B cell (primary cell): ENCODE measurements at regions not wholly inside any gene's neighbourhood (a gene's known extent, or its start where the extent isn't known, plus 50 kb on each side); places are given as distances from the start of the nearest gene placed in this dataset.

Source experiments
- ATAC-seq: fragments of 200-7000 bp; cut with Tn5 transposase; one replicate; pipeline ENCODE4 v1.10.0; 2021; ENCODE audit warnings: low read depth, mild to moderate bottlenecking, moderate number of reproducible peaks, moderate library complexity
- CTCF ChIA-PET: fragments of 350-600 bp; sonication (Branson Sonifier 250); formaldehyde crosslinking; loops from one replicate; lab custom pipeline; 2021; ENCODE audit warnings: antibody characterized with exemption, inconsistent platforms; lab: Charles Lee
- POLR2A ChIA-PET: fragments of 350-600 bp; sonication (Branson Sonifier 250); formaldehyde crosslinking; loops from one replicate; lab custom pipeline; 2021; ENCODE audit warnings: antibody characterized with exemption; lab: Charles Lee
- DNase-seq: peaks from one replicate; pipeline ENCODE4 v3.0.0; 2013
- H2AFZ ChIP-seq: 2 replicates; pipeline ENCODE4 v1.6.1; 2012; ENCODE audit warnings: mild to moderate bottlenecking, low read depth, low read length; ENCODE audit not compliant: insufficient read depth, poor library complexity, severe bottlenecking
- H3K27ac ChIP-seq, 2 donors: 1 replicate in 1 of 2; 2 replicates in 1 of 2; pipeline ENCODE4 v1.5.1; 2012 to 2013; ENCODE audit warnings: low read length in 2 of 2, mild to moderate bottlenecking in 2 of 2, moderate library complexity in 1 of 2
- H3K27me3 ChIP-seq, 4 experiments: fragments of 200-600 bp in 1 of 4; sonication (generic) in 1 of 4; replicated peaks in 1 of 4; 1 replicate in 2 of 4; 2 replicates in 2 of 4; pipeline versions ENCODE4 v1.6.1 to v1.7.0; 2013 to 2016; ENCODE audit warnings: low read length in 3 of 4, mild to moderate bottlenecking in 2 of 4, mixed read lengths in 1 of 4, moderate library complexity in 1 of 4; ENCODE audit not compliant: insufficient read depth in 4 of 4, control insufficient read depth in 3 of 4; ENCODE audit errors: control extremely low read depth in 1 of 4
- H3K36me3 ChIP-seq, 2 experiments: replicated peaks in 1 of 2; 1 replicate in 1 of 2; 2 replicates in 1 of 2; pipeline versions ENCODE4 v1.6.1 to v1.7.1; 2013; ENCODE audit warnings: low read length in 1 of 2; ENCODE audit not compliant: insufficient read depth in 2 of 2, control insufficient read depth in 1 of 2; ENCODE audit errors: control extremely low read depth in 1 of 2, extremely low read depth in 1 of 2
- H3K4me1 ChIP-seq, 2 donors: fragments of 200-600 bp in 1 of 2; sonication (generic) in 1 of 2; 1 replicate in 1 of 2; 2 replicates in 1 of 2; pipeline versions ENCODE4 v1.5.1 to v1.6.1; 2013 to 2017; ENCODE audit warnings: low read length in 2 of 2; ENCODE audit not compliant: control insufficient read depth in 2 of 2, insufficient read depth in 2 of 2
- H3K4me2 ChIP-seq: replicated peaks from 2 replicates; pipeline ENCODE3; 2012; ENCODE audit warnings: mild to moderate bottlenecking, low read depth, low read length; ENCODE audit not compliant: poor library complexity, severe bottlenecking
- H3K4me3 ChIP-seq, 5 experiments: fragments of 200-600 bp in 1 of 5; sonication (generic) in 1 of 5; 1 replicate in 3 of 5; 2 replicates in 2 of 5; pipeline versions ENCODE4 v1.5.1 to v1.7.0; 2011 to 2016; ENCODE audit warnings: low read length in 4 of 5, mild to moderate bottlenecking in 4 of 5, low read depth in 2 of 5, control low read depth in 1 of 5, moderate library complexity in 1 of 5; ENCODE audit not compliant: insufficient read depth in 1 of 5; ENCODE audit errors: control extremely low read depth in 1 of 5, extremely low read depth in 1 of 5
- H3K79me2 ChIP-seq: fragments of 200-600 bp; sonication (generic); one replicate; pipeline ENCODE4 v1.6.0; 2016; ENCODE audit warnings: low read length; ENCODE audit not compliant: control insufficient read depth, insufficient read depth
- H3K9ac ChIP-seq: fragments of 200-600 bp; sonication (generic); 2 replicates; pipeline ENCODE4 v1.6.1; 2017; ENCODE audit warnings: mild to moderate bottlenecking, low read length, moderate library complexity
- H3K9me3 ChIP-seq, 3 donors: one replicate each; pipeline versions ENCODE4 v1.6.1 to v1.7.1; 2013; ENCODE audit warnings: low read length in 2 of 3; ENCODE audit not compliant: control insufficient read depth in 2 of 3, insufficient read depth in 1 of 3; ENCODE audit errors: control extremely low read depth in 1 of 3
- H4K20me1 ChIP-seq: 2 replicates; pipeline ENCODE4 v1.6.0; 2012; ENCODE audit warnings: mild to moderate bottlenecking, low read length; ENCODE audit not compliant: insufficient read depth, control insufficient read depth, poor library complexity, severe bottlenecking
- H3K27ac Mint-ChIP-seq: one replicate; pipeline ENCODE4 v1.8.0; 2021; ENCODE audit warnings: mixed read lengths
- H3K27me3 Mint-ChIP-seq: one replicate; pipeline ENCODE4 v1.8.0; 2021; ENCODE audit warnings: mixed read lengths
- H3K4me1 Mint-ChIP-seq: one replicate; pipeline ENCODE4 v1.8.0; 2021; ENCODE audit warnings: mixed read lengths
- H3K4me3 Mint-ChIP-seq: one replicate; pipeline ENCODE4 v1.8.0; 2021; ENCODE audit warnings: mixed read lengths
- H3K9me3 Mint-ChIP-seq: one replicate; pipeline ENCODE4 v1.8.0; 2022; ENCODE audit warnings: mixed read lengths; ENCODE audit not compliant: insufficient read depth
- CTCF ChIP-seq: fragments of 200-600 bp; IDR thresholded peaks from one replicate; pipeline ENCODE4 v1.8.0; 2022; ENCODE audit warnings: antibody characterized with exemption, mild to moderate bottlenecking
- EZH2 ChIP-seq: IDR thresholded peaks from 2 replicates; pipeline ENCODE4 v1.6.1; 2012; ENCODE audit warnings: borderline replicate concordance, low read depth, mild to moderate bottlenecking, moderate library complexity, low read length; ENCODE audit not compliant: insufficient read depth, poor library complexity, severe bottlenecking
- intact Hi-C: fragments of 100-400 bp; cut with micrococcal nuclease; formaldehyde crosslinking; loops from one replicate; pipeline ENCODE4 v1.10.0; 2022

- no peak for DNase-seq
- intact Hi-C loops, result no loop called here
- no peaks in the 10 kb centered on the region for H3K79me2 ChIP-seq
- no peak overlapping the region for H3K9ac ChIP-seq
- H2AFZ ChIP-seq, result no peak overlapping the region
- no peak overlapping the region for H3K4me2 ChIP-seq
- H3K4me1 ChIP-seq, result no peaks in the 10 kb centered on the region
- Mint-ChIP-seq H3K4me3 (no peak overlapping the region), H3K27me3 (peaks cover 13% of the 10 kb centered on the region), H3K9me3 (no peaks in the 10 kb centered on the region), H3K27ac (no peak overlapping the region), H3K4me1 (peaks cover 5% of the 10 kb centered on the region)
- no peak for TF ChIP-seq EZH2
- TF ChIP-seq CTCF, result no peak
- POLR2A ChIA-PET, result no interaction called here
- no peaks in the 10 kb centered on the region for H4K20me1 ChIP-seq
- no peaks in the 10 kb centered on the region for H3K27me3 ChIP-seq
- H3K9me3 ChIP-seq, result peaks cover 2 to 20% (median 19%) of the 10 kb centered on the region in 3 donors
- no peak overlapping the region for H3K4me3 ChIP-seq
- ATAC-seq, result no peak
- CTCF ChIA-PET, result no interaction called here
- no peak overlapping the region for H3K27ac ChIP-seq
- no peaks in the 10 kb centered on the region for H3K36me3 ChIP-seq
Measured at GRCh38 chr3:53411371-53411770, 64.0 kb upstream of the DCP1A start.

- H3K4me1 ChIP-seq, result no peaks in the 10 kb centered on the region
- CTCF ChIA-PET, result no interaction called here
- no peak overlapping the region for H3K4me3 ChIP-seq
- DNase-seq, result no peak
- H3K27me3 ChIP-seq, result no peaks in the 10 kb centered on the region
- H3K36me3 ChIP-seq, result no peaks in the 10 kb centered on the region
- Mint-ChIP-seq H3K9me3 (no peaks in the 10 kb centered on the region), H3K4me3 (no peak overlapping the region), H3K27ac (no peak overlapping the region), H3K27me3 (peaks cover 20% of the 10 kb centered on the region), H3K4me1 (no peaks in the 10 kb centered on the region)
- POLR2A ChIA-PET, result no interaction called here
- H3K79me2 ChIP-seq, result no peaks in the 10 kb centered on the region
- H3K4me2 ChIP-seq, result no peak overlapping the region
- no peak for ATAC-seq
- H3K9me3 ChIP-seq, result peaks cover 2 to 20% (median 19%) of the 10 kb centered on the region in 3 donors
- H3K27ac ChIP-seq, result no peak overlapping the region
- no peaks in the 10 kb centered on the region for H4K20me1 ChIP-seq
- no peak for TF ChIP-seq EZH2
- no peak for TF ChIP-seq CTCF
- H3K9ac ChIP-seq, result no peak overlapping the region
- H2AFZ ChIP-seq, result no peak overlapping the region
- intact Hi-C loops, result no loop called here
Measured at GRCh38 chr3:53412953-53413352, 65.6 kb upstream of the DCP1A start.
